GM19438 (cell line): ENCODE measurements at regions not wholly inside any gene's neighbourhood (a gene's known extent, or its start where the extent isn't known, plus 50 kb on each side); places are given as distances from the start of the nearest gene placed in this dataset.

Source experiments
- ATAC-seq: cut with Tn5 transposase; IDR thresholded peaks from one replicate; pipeline ENCODE4 v1.9.1; 2021; ENCODE audit warnings: low read depth; ENCODE audit not compliant: unreplicated experiment

- ATAC-seq, result no peak
Observed at GRCh38 chr2:128696421-128696820, 377.8 kb upstream of the HS6ST1 start.

- no peak for ATAC-seq
Observed at GRCh38 chr2:128701418-128701817, 382.8 kb upstream of the HS6ST1 start.

- ATAC-seq, result no peak
Observed at GRCh38 chr2:128702616-128703015, 383.9 kb upstream of the HS6ST1 start.

GRCh38 chr2:128708106-128708816, 389.6 kb upstream of the HS6ST1 start:
- no peak for ATAC-seq

- ATAC-seq, result no peak
Observed at GRCh38 chr2:128710242-128710641, 391.6 kb upstream of the HS6ST1 start.

GRCh38 chr2:128710729-128711128, 392.1 kb upstream of the HS6ST1 start:
- ATAC-seq, result no peak

GRCh38 chr2:128714285-128714684, 395.6 kb upstream of the HS6ST1 start:
- ATAC-seq, result no peak

- ATAC-seq, result no peak
Observed at GRCh38 chr2:128714851-128715312, 396.2 kb upstream of the HS6ST1 start.

GRCh38 chr2:128715360-128715759, 396.7 kb upstream of the HS6ST1 start:
- no peak for ATAC-seq

GRCh38 chr2:128716299-128716721, 397.6 kb upstream of the HS6ST1 start:
- ATAC-seq, result no peak

- no peak for ATAC-seq
Observed at GRCh38 chr2:128717758-128718710, 399.4 kb upstream of the HS6ST1 start.

GRCh38 chr2:128720080-128721022, 401.7 kb upstream of the HS6ST1 start:
- no peak for ATAC-seq

GRCh38 chr2:128721096-128721495, 402.4 kb upstream of the HS6ST1 start:
- no peak for ATAC-seq

- no peak for ATAC-seq
Observed at GRCh38 chr2:128722489-128722888, 403.8 kb upstream of the HS6ST1 start.

- no peak for ATAC-seq
Observed at GRCh38 chr2:128724547-128724946, 405.9 kb upstream of the HS6ST1 start.

GRCh38 chr2:128724972-128725371, 406.3 kb upstream of the HS6ST1 start:
- ATAC-seq, result no peak

GRCh38 chr2:128726236-128726635, 407.6 kb upstream of the HS6ST1 start:
- ATAC-seq, result no peak

GRCh38 chr2:128726911-128727310, 408.2 kb upstream of the HS6ST1 start:
- ATAC-seq, result no peak

- peak; percentile 69 for ATAC-seq
Observed at GRCh38 chr2:128727404-128727803, 408.7 kb upstream of the HS6ST1 start.

- ATAC-seq, result peak; percentile 29
Observed at GRCh38 chr2:128727914-128728313, 409.2 kb upstream of the HS6ST1 start.
